GM23248 (cell line): ENCODE measurements at regions not wholly inside any gene's neighbourhood (a gene's known extent, or its start where the extent isn't known, plus 50 kb on each side); places are given as distances from the start of the nearest gene placed in this dataset.

Source experiments
- DNase-seq: peaks from one replicate; pipeline ENCODE4 v3.0.0-alpha.2; 2015
- H2AFZ ChIP-seq: fragments of 200-600 bp; sonication (generic); 2 replicates; pipeline ENCODE4 v1.6.1; 2016; ENCODE audit warnings: antibody characterized with exemption
- H3F3A ChIP-seq: fragments of 200-600 bp; sonication (generic); 2 replicates; pipeline ENCODE4 v1.6.1; 2016; ENCODE audit warnings: mild to moderate bottlenecking, antibody characterized with exemption, mixed run types; ENCODE audit not compliant: insufficient read depth
- H3K27ac ChIP-seq: fragments of 200-600 bp; sonication (generic); 2 replicates; pipeline ENCODE4 v1.5.1; 2016; ENCODE audit warnings: mild to moderate bottlenecking
- H3K27me3 ChIP-seq: fragments of 200-600 bp; sonication (generic); replicated peaks from 2 replicates; pipeline ENCODE4 v1.6.1; 2016; ENCODE audit warnings: mild to moderate bottlenecking; ENCODE audit not compliant: insufficient read depth
- H3K36me3 ChIP-seq: fragments of 200-600 bp; sonication (generic); 2 replicates; pipeline ENCODE4 v1.6.1; 2016; ENCODE audit warnings: low read depth, mild to moderate bottlenecking
- H3K4me1 ChIP-seq: fragments of 200-600 bp; sonication (generic); 2 replicates; pipeline ENCODE4 v1.6.1; 2016; ENCODE audit warnings: mild to moderate bottlenecking; ENCODE audit not compliant: insufficient read depth
- H3K4me2 ChIP-seq: fragments of 200-600 bp; sonication (generic); one replicate; pipeline ENCODE4 v1.6.1; 2016; ENCODE audit warnings: mild to moderate bottlenecking; ENCODE audit not compliant: unreplicated experiment
- H3K4me3 ChIP-seq: fragments of 200-600 bp; sonication (generic); 2 replicates; pipeline ENCODE4 v1.5.1; 2016; ENCODE audit warnings: mild to moderate bottlenecking
- H3K79me2 ChIP-seq: fragments of 200-600 bp; sonication (generic); 2 replicates; pipeline ENCODE4 v1.6.1; 2016; ENCODE audit warnings: mild to moderate bottlenecking; ENCODE audit not compliant: insufficient read depth
- H3K9ac ChIP-seq: fragments of 200-600 bp; sonication (generic); 2 replicates; pipeline ENCODE4 v1.6.1; 2016; ENCODE audit warnings: mild to moderate bottlenecking
- H3K9me2 ChIP-seq: fragments of 200-600 bp; sonication (generic); 2 replicates; pipeline ENCODE4 v1.6.1; 2016; ENCODE audit warnings: mixed run types, mild to moderate bottlenecking, moderate library complexity; ENCODE audit not compliant: insufficient read depth
- H3K9me3 ChIP-seq: fragments of 200-600 bp; sonication (generic); one replicate; pipeline ENCODE4 v1.6.1; 2017; ENCODE audit warnings: low read depth
- H4K20me1 ChIP-seq: fragments of 200-600 bp; sonication (generic); 2 replicates; pipeline ENCODE4 v1.6.0; 2016; ENCODE audit not compliant: insufficient read depth
- EZH2 ChIP-seq: fragments of 200-600 bp; sonication (generic); IDR thresholded peaks from 2 replicates; pipeline ENCODE4 v1.6.1; 2018; ENCODE audit warnings: antibody characterized with exemption, mild to moderate bottlenecking; ENCODE audit not compliant: insufficient read depth, poor library complexity, severe bottlenecking
- EZH2phosphoT487 ChIP-seq: fragments of 200-600 bp; sonication (generic); IDR thresholded peaks from 2 replicates; pipeline ENCODE4 v1.6.1; 2018; ENCODE audit warnings: antibody characterized with exemption, moderate library complexity, mild to moderate bottlenecking, low read depth; ENCODE audit not compliant: insufficient read depth
- WGBS, 2 experiments: methylation state at CpG; one replicate each; pipeline ENCODE4 v1.1.6; 2015 to 2017; ENCODE audit warnings: low lambda C conversion rate in 2 of 2, low coverage in 1 of 2; ENCODE audit errors: missing lambda C conversion rate in 2 of 2; 5-methylcytosine and 5-hydroxymethylcytosine counted together
- in situ Hi-C: fragments of 300-500 bp; cut with MboI; formaldehyde crosslinking; loops from 2 replicates; pipeline ENCODE4 v1.15.0; 2020

GRCh38 chr16:55144651-55145050 is 179.4 kb upstream of the IRX6 start:
- no peak for DNase-seq
- Histone ChIP-seq H3K27ac (no peak overlapping the region), H3K4me1 (no peaks in the 10 kb centered on the region), H3K4me2 (no peak overlapping the region), H3K4me3 (no peak overlapping the region), H3K9me2 (no peaks in the 10 kb centered on the region), H3K36me3 (no peaks in the 10 kb centered on the region), H3K27me3 (0 out of 2 replicates have a peak, but pooled peaks cover 3% of the 10 kb centered on the region), H3F3A (no peaks in the 10 kb centered on the region), H4K20me1 (no peaks in the 10 kb centered on the region), H3K79me2 (no peaks in the 10 kb centered on the region), H3K9me3 (no peaks in the 10 kb centered on the region), H3K9ac (no peak overlapping the region), H2AFZ (no peak overlapping the region)
- in situ Hi-C loops = no loop called here
- 23 to 24% methylated on average over 3 of the region's 3 CpGs for WGBS, 2 experiments
- TF ChIP-seq EZH2 = no peak
- TF ChIP-seq EZH2phosphoT487 = no peak

- Histone ChIP-seq H3K9me2 (no peaks in the 10 kb centered on the region), H3K27me3 (0 out of 2 replicates have a peak, but pooled peaks cover 7% of the 10 kb centered on the region), H2AFZ (no peak overlapping the region), H3K36me3 (no peaks in the 10 kb centered on the region), H3F3A (no peaks in the 10 kb centered on the region), H3K4me3 (no peak overlapping the region), H3K9me3 (no peaks in the 10 kb centered on the region), H3K4me2 (no peak overlapping the region), H3K4me1 (no peaks in the 10 kb centered on the region), H3K9ac (no peak overlapping the region), H4K20me1 (no peaks in the 10 kb centered on the region), H3K79me2 (no peaks in the 10 kb centered on the region), H3K27ac (no peak overlapping the region)
- TF ChIP-seq EZH2 = no peak
- no peak for TF ChIP-seq EZH2phosphoT487
- in situ Hi-C loops = no loop called here
- WGBS, 2 experiments = 39 to 45% methylated on average over 2 of the region's 2 CpGs
- no peak for DNase-seq
These were observed 178.0 kb upstream of the IRX6 start for GRCh38 chr16:55145771-55146603.

GRCh38 chr16:55146966-55147365 is 177.0 kb upstream of the IRX6 start:
- Histone ChIP-seq H3K36me3 (no peaks in the 10 kb centered on the region), H3K9ac (no peak overlapping the region), H2AFZ (no peak overlapping the region), H3K4me3 (no peak overlapping the region), H3K27ac (no peak overlapping the region), H3K79me2 (no peaks in the 10 kb centered on the region), H3K9me3 (no peaks in the 10 kb centered on the region), H4K20me1 (no peaks in the 10 kb centered on the region), H3K4me1 (no peaks in the 10 kb centered on the region), H3F3A (no peaks in the 10 kb centered on the region), H3K4me2 (no peak overlapping the region), H3K27me3 (0 out of 2 replicates have a peak, but pooled peaks cover 7% of the 10 kb centered on the region), H3K9me2 (no peaks in the 10 kb centered on the region)
- in situ Hi-C loops = no loop called here
- no peak for DNase-seq
- TF ChIP-seq EZH2 = no peak
- TF ChIP-seq EZH2phosphoT487 = no peak
- 18 to 33% methylated on average over 7 of the region's 7 CpGs for WGBS, 2 experiments

GRCh38 chr16:55147396-55147795 is 176.6 kb upstream of the IRX6 start:
- WGBS, 2 experiments = 62 to 66% methylated on average over 4 of the region's 4 CpGs
- no peak overlapping the region for H2AFZ ChIP-seq
- no peak for DNase-seq
- no peaks in the 10 kb centered on the region for H3K79me2 ChIP-seq
- no peak overlapping the region for H3K4me2 ChIP-seq
- no peak overlapping the region for H3K4me3 ChIP-seq
- H3K4me1 ChIP-seq = no peaks in the 10 kb centered on the region
- H3K9me2 ChIP-seq = no peaks in the 10 kb centered on the region
- in situ Hi-C loops = no loop called here
- no peaks in the 10 kb centered on the region for H3K9me3 ChIP-seq
- H4K20me1 ChIP-seq = no peaks in the 10 kb centered on the region
- no peak overlapping the region for H3K27ac ChIP-seq
- H3K9ac ChIP-seq = no peak overlapping the region
- no peak for TF ChIP-seq EZH2phosphoT487
- TF ChIP-seq EZH2 = no peak
- H3K27me3 ChIP-seq = 0 out of 2 replicates have a peak, but pooled peaks cover 7% of the 10 kb centered on the region
- no peaks in the 10 kb centered on the region for H3K36me3 ChIP-seq
- no peaks in the 10 kb centered on the region for H3F3A ChIP-seq
